ENCODE measurements at regions not wholly inside any gene's neighbourhood (a gene's known extent, or its start where the extent isn't known, plus 50 kb on each side); places are given as distances from the start of the nearest gene placed in this dataset.

DNA sequence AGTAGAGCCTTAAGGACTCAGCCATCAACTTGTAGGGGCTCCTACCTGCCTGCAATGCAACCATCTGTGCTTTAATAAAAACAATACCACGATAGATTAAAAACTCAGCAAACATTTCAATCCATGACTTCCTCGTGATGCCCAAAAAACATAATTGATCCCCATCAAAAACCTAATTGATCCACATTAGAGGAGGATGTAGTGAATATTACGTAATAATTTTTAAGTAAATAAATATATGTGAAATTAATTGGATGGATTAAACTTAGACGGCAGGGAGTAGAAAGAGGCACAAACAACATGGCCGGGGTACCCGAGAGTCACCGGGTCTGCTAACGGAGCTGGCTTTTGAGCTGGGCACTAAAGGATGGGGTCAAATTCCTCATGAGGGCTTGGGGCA lies 87.3 kb downstream of the ARL4C start:
- 96 to 97% methylated on average over 8 of the region's 8 CpGs for WGBS, 2 donors
- intact Hi-C loops (cut with DNase I) = no loop called here
- Histone ChIP-seq H3K9me3 (no peaks in the 10 kb centered on the region), H3K27me3 (peaks cover 0 to 28% (median 4%) of the 10 kb centered on the region in 7 donors), H3K27ac (no peak overlapping the region), H3K4me1 (peaks cover 0 to 11% (median 4%) of the 10 kb centered on the region in 9 donors), H3K4me3 (no peak overlapping the region), H3K36me3 (no peaks in the 10 kb centered on the region)
- no peak for ATAC-seq
- TF ChIP-seq, protein P1, sequence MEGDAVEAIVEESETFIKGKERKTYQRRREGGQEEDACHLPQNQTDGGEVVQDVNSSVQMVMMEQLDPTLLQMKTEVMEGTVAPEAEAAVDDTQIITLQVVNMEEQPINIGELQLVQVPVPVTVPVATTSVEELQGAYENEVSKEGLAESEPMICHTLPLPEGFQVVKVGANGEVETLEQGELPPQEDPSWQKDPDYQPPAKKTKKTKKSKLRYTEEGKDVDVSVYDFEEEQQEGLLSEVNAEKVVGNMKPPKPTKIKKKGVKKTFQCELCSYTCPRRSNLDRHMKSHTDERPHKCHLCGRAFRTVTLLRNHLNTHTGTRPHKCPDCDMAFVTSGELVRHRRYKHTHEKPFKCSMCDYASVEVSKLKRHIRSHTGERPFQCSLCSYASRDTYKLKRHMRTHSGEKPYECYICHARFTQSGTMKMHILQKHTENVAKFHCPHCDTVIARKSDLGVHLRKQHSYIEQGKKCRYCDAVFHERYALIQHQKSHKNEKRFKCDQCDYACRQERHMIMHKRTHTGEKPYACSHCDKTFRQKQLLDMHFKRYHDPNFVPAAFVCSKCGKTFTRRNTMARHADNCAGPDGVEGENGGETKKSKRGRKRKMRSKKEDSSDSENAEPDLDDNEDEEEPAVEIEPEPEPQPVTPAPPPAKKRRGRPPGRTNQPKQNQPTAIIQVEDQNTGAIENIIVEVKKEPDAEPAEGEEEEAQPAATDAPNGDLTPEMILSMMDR (IDR thresholded peaks at IDR 0.05) = no peak
- DNase-seq = no peak

DNA sequence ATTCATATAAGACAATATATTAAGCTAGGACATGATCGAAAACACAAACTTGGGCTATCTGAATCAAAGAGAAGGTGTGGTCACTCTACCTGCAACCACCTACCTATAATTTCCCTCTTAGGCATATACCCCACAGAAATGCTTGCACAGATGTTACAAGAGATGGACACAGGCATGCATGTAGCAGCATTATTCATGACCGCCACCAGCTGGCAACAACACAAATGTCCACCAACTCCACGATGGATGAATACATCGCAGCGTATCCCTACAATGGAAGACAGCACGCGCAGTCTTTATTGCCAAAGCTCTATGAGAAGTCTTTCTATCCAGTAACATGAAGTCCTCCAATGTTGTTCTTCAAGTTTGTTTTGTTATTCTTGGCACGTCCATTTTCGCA lies 90.8 kb downstream of the ARL4C start:
- H3K36me3 ChIP-seq = no peaks in the 10 kb centered on the region
- WGBS, 2 donors = 87 to 89% methylated on average over 9 of the region's 9 CpGs
- no peak overlapping the region for H3K4me3 ChIP-seq
- TF ChIP-seq, protein P1 (IDR thresholded peaks at IDR 0.05) = no peak
- H3K9me3 ChIP-seq = no peaks in the 10 kb centered on the region
- H3K27me3 ChIP-seq = peaks cover 0 to 16% (median 4%) of the 10 kb centered on the region in 7 donors
- ATAC-seq (no peak), DNase-seq (no peak)
- intact Hi-C loops (cut with DNase I) = no loop called here
- H3K27ac ChIP-seq = no peak overlapping the region
- H3K4me1 ChIP-seq = peaks cover 0 to 13% (median 4%) of the 10 kb centered on the region in 9 donors

- no peak for ATAC-seq
- Histone ChIP-seq H3K4me3 (no peak overlapping the region), H3K27me3 (peaks cover 0 to 11% (median 4%) of the 10 kb centered on the region in 7 donors), H3K36me3 (no peaks in the 10 kb centered on the region), H3K27ac (peak overlapping the region in 1 of 10 donors; percentile 56), H3K9me3 (peaks cover 0 to 2% (median 0%) of the 10 kb centered on the region in 11 donors), H3K4me1 (peaks cover 0 to 13% (median 4%) of the 10 kb centered on the region in 9 donors)
- DNase-seq = no peak
- WGBS, 2 donors = 38 to 39% methylated on average over 2 of the region's 2 CpGs
- TF ChIP-seq, protein P1 (IDR thresholded peaks at IDR 0.05) = no peak
- intact Hi-C loops (cut with DNase I) = no loop called here
These were observed 91.4 kb downstream of the ARL4C start for GRCh38 chr2:234405462-234405861.

DNA sequence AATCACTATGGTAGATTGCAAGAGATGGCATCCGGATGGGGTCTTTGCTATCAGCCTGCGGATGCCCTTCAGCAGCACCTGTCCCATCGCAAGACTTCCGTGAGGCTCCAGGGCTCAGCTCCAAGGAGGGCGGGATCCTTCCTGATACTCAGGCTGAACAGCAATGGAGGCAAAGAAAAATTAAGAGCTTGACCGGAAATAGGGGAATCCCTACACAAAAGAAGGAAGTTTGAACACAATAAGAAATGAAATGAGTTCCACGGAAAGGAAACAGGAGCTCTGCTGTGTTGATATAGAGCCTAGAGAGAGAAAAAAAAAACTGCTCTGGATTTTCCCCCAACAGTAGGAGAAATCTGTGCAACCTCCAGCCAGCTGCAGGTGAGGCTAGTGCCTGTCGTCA lies 91.9 kb downstream of the ARL4C start:
- peaks cover 0 to 6% (median 3%) of the 10 kb centered on the region in 7 donors for H3K27me3 ChIP-seq
- TF ChIP-seq, protein P1 (IDR thresholded peaks at IDR 0.05) = no peak
- H3K4me1 ChIP-seq = peaks cover 0 to 13% (median 4%) of the 10 kb centered on the region in 9 donors
- ATAC-seq (peak in 5 of 8 donors; percentile 22 to 69 (median 51)), DNase-seq (peak in 1 of 2 donors; percentile 25)
- H3K4me3 ChIP-seq = no peak overlapping the region
- 54 to 56% methylated on average over 8 of the region's 8 CpGs for WGBS, 2 donors
- intact Hi-C loops (cut with DNase I) = no loop called here
- H3K36me3 ChIP-seq = no peaks in the 10 kb centered on the region
- peak overlapping the region in 1 of 10 donors; percentile 56 for H3K27ac ChIP-seq
- H3K9me3 ChIP-seq = peaks cover 0 to 2% (median 0%) of the 10 kb centered on the region in 11 donors

Data from heart right ventricle (tissue), 16 donors.